ENCODE measurements at regions not wholly inside any gene's neighbourhood (a gene's known extent, or its start where the extent isn't known, plus 50 kb on each side); places are given as distances from the start of the nearest gene placed in this dataset.

DNA sequence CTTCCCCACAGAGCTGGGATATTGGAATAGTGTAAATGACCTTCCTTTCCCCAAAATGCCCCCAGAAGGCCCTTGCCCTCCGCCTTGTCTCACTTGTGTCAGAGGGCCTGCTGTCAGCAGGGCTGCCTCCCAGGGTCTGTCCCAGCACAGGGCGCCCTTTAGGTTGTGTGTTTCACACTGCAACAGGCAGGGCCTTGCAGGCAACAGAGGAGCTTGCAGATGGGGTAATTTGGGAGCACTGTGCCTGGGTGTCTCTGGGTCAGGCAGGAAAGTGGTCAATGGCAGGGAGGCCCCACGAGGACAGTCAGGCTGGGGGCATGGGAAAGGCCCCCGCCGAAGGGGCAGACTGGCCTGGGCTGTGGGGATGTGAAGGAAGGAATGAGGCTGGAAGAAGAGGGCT is 130.7 kb downstream of the ASB1 start:
- TF ChIP-seq, protein P1, sequence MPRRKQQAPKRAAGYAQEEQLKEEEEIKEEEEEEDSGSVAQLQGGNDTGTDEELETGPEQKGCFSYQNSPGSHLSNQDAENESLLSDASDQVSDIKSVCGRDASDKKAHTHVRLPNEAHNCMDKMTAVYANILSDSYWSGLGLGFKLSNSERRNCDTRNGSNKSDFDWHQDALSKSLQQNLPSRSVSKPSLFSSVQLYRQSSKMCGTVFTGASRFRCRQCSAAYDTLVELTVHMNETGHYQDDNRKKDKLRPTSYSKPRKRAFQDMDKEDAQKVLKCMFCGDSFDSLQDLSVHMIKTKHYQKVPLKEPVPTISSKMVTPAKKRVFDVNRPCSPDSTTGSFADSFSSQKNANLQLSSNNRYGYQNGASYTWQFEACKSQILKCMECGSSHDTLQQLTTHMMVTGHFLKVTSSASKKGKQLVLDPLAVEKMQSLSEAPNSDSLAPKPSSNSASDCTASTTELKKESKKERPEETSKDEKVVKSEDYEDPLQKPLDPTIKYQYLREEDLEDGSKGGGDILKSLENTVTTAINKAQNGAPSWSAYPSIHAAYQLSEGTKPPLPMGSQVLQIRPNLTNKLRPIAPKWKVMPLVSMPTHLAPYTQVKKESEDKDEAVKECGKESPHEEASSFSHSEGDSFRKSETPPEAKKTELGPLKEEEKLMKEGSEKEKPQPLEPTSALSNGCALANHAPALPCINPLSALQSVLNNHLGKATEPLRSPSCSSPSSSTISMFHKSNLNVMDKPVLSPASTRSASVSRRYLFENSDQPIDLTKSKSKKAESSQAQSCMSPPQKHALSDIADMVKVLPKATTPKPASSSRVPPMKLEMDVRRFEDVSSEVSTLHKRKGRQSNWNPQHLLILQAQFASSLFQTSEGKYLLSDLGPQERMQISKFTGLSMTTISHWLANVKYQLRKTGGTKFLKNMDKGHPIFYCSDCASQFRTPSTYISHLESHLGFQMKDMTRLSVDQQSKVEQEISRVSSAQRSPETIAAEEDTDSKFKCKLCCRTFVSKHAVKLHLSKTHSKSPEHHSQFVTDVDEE (CRISPR knock-in tag; IDR thresholded peaks at IDR 0.05) = no peak
- TF ChIP-seq, protein P2, sequence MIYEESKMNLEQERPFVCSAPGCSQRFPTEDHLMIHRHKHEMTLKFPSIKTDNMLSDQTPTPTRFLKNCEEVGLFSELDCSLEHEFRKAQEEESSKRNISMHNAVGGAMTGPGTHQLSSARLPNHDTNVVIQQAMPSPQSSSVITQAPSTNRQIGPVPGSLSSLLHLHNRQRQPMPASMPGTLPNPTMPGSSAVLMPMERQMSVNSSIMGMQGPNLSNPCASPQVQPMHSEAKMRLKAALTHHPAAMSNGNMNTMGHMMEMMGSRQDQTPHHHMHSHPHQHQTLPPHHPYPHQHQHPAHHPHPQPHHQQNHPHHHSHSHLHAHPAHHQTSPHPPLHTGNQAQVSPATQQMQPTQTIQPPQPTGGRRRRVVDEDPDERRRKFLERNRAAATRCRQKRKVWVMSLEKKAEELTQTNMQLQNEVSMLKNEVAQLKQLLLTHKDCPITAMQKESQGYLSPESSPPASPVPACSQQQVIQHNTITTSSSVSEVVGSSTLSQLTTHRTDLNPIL (CRISPR knock-in tag; IDR thresholded peaks at IDR 0.05; ENCODE audit: low read depth) = no peak
- TF ChIP-seq, protein P3, sequence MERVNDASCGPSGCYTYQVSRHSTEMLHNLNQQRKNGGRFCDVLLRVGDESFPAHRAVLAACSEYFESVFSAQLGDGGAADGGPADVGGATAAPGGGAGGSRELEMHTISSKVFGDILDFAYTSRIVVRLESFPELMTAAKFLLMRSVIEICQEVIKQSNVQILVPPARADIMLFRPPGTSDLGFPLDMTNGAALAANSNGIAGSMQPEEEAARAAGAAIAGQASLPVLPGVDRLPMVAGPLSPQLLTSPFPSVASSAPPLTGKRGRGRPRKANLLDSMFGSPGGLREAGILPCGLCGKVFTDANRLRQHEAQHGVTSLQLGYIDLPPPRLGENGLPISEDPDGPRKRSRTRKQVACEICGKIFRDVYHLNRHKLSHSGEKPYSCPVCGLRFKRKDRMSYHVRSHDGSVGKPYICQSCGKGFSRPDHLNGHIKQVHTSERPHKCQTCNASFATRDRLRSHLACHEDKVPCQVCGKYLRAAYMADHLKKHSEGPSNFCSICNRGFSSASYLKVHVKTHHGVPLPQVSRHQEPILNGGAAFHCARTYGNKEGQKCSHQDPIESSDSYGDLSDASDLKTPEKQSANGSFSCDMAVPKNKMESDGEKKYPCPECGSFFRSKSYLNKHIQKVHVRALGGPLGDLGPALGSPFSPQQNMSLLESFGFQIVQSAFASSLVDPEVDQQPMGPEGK (CRISPR knock-in tag; IDR thresholded peaks at IDR 0.05; ENCODE audit: borderline replicate concordance) = no peak
- TF ChIP-seq ZNF565 (CRISPR knock-in tag; conservative IDR thresholded peaks at IDR 0.05; ENCODE audit: low read depth) (no peak), TOX (CRISPR knock-in tag; IDR thresholded peaks at IDR 0.05; ENCODE audit: borderline replicate concordance) (no peak)
